Adrenal gland (tissue), 9 donors: ENCODE measurements at regions not wholly inside any gene's neighbourhood (a gene's known extent, or its start where the extent isn't known, plus 50 kb on each side); places are given as distances from the start of the nearest gene placed in this dataset.
A peak's percentile ranks its signal among the peaks of the same experiment; 100 is the strongest.

Experiments used
- DNase-seq, 7 donors: peaks; one replicate each; pipeline ENCODE4 v3.0.0-alpha.2; 2019 to 2020
- H3K27ac ChIP-seq, 5 donors: fragments of 200-600 bp; sonication (generic) in 4 of 5; 1 replicate in 3 of 5; 2 replicates in 2 of 5; pipeline versions ENCODE4 v1.5.1 to v1.8.0; 2016 to 2020; ENCODE audit warnings: mild to moderate bottlenecking in 1 of 5
- H3K27me3 ChIP-seq: fragments of 200-600 bp; 2 replicates; pipeline ENCODE4 v1.8.0; 2021
- H3K36me3 ChIP-seq, 2 donors: fragments of 200-600 bp; replicated peaks in 1 of 2; 1 replicate in 1 of 2; 2 replicates in 1 of 2; pipeline versions ENCODE4 v1.5.1 to v1.8.0; 2018 to 2022
- H3K4me1 ChIP-seq, 2 donors: fragments of 200-600 bp; replicated peaks in 1 of 2; 1 replicate in 1 of 2; 2 replicates in 1 of 2; pipeline versions ENCODE4 v1.5.1 to v1.8.0; 2018 to 2021
- H3K4me3 ChIP-seq, 4 donors: fragments of 200-600 bp; sonication (generic) in 3 of 4; one replicate each; pipeline ENCODE4 v1.5.1; 2016 to 2018
- H3K9me3 ChIP-seq, 3 donors: fragments of 200-600 bp; sonication (generic) in 1 of 3; replicated peaks in 1 of 3; 1 replicate in 2 of 3; 2 replicates in 1 of 3; pipeline versions ENCODE4 v1.5.1 to v1.8.0; 2016 to 2021
- CTCF ChIP-seq, 6 experiments: fragments of 450-650 bp in 4 of 6; fragments of 200-600 bp in 2 of 6; sonication (generic) in 1 of 6; IDR thresholded peaks; 1 replicate in 5 of 6; 2 replicates in 1 of 6; pipeline versions ENCODE4 v1.5.1 to v1.8.0; 2016 to 2021; ENCODE audit warnings: antibody characterized with exemption in 6 of 6, mild to moderate bottlenecking in 2 of 6, moderate library complexity in 1 of 6
- POLR2A ChIP-seq, 2 donors: fragments of 450-650 bp; IDR thresholded peaks; one replicate each; pipeline ENCODE4 v1.6.1; 2017; ENCODE audit warnings: antibody characterized with exemption in 2 of 2, mild to moderate bottlenecking in 2 of 2, moderate library complexity in 1 of 2
- WGBS, 4 donors: extraction: QIAGEN DNeasy Blood & Tissue Kit in 2 of 4; methylation state at CpG; one replicate each; pipeline versions ENCODE4 v1.1.5 to v1.1.7; 2013 to 2017; 5-methylcytosine and 5-hydroxymethylcytosine counted together
- intact Hi-C, 2 donors: fragments of 100-400 bp; cut with DNase I; formaldehyde crosslinking; loops; one replicate each; pipeline versions ENCODE4 v1.14.1 to v1.15.0; 2022 to 2023
- donor health status: healthy with polysubstance abuse.
- donor health status: Bipolar disorder and iron deficiency.
- donor health status: DM: yes; HTN: yes; CAD: no.
- donor health status: DM: no; HTN: no; CAD: no.
- donor health status: DM: no; HTN: no; CAD: no.

- Histone ChIP-seq H3K4me3 (no peak overlapping the region), H3K27me3 (no peaks in the 10 kb centered on the region), H3K9me3 (no peaks in the 10 kb centered on the region), H3K4me1 (no peaks in the 10 kb centered on the region), H3K27ac (no peak overlapping the region), H3K36me3 (no peaks in the 10 kb centered on the region)
- TF ChIP-seq POLR2A (IDR thresholded peaks at IDR 0.05) (no peak), CTCF (IDR thresholded peaks at IDR 0.05) (no peak)
- DNase-seq: no peak
- WGBS, 4 donors: 75 to 89% (median 88%) methylated on average over 4 to 5 of the region's 5 CpGs
- intact Hi-C loops: no loop called here
Measured at GRCh38 chr2:128579825-128580224, 261.2 kb upstream of the HS6ST1 start.

- Histone ChIP-seq H3K36me3 (no peaks in the 10 kb centered on the region), H3K4me3 (no peak overlapping the region), H3K27ac (no peak overlapping the region), H3K4me1 (no peaks in the 10 kb centered on the region), H3K27me3 (no peaks in the 10 kb centered on the region), H3K9me3 (no peaks in the 10 kb centered on the region)
- 89 to 97% (median 95%) methylated on average over 4 to 6 of the region's 6 CpGs for WGBS, 4 donors
- TF ChIP-seq CTCF (IDR thresholded peaks at IDR 0.05) (no peak), POLR2A (IDR thresholded peaks at IDR 0.05) (no peak)
- intact Hi-C loops: no loop called here
- DNase-seq: peak in 1 of 7 donors; percentile 35
Measured at GRCh38 chr2:128580988-128581848, 262.6 kb upstream of the HS6ST1 start.

- peak in 1 of 7 donors; percentile 18 for DNase-seq
- no peak overlapping the region for H3K27ac ChIP-seq
- H3K9me3 ChIP-seq: no peaks in the 10 kb centered on the region
- no peaks in the 10 kb centered on the region for H3K27me3 ChIP-seq
- TF ChIP-seq CTCF (IDR thresholded peaks at IDR 0.05) (no peak), POLR2A (IDR thresholded peaks at IDR 0.05) (no peak)
- no peaks in the 10 kb centered on the region for H3K4me1 ChIP-seq
- intact Hi-C loops: no loop called here
- no peak overlapping the region for H3K4me3 ChIP-seq
- WGBS, 4 donors: 62 to 87% (median 84%) methylated on average over 2 of the region's 2 CpGs
- no peaks in the 10 kb centered on the region for H3K36me3 ChIP-seq
Measured at GRCh38 chr2:128581849-128582244, 263.2 kb upstream of the HS6ST1 start.

- Histone ChIP-seq H3K4me1 (no peaks in the 10 kb centered on the region), H3K27me3 (no peaks in the 10 kb centered on the region), H3K4me3 (no peak overlapping the region), H3K9me3 (no peaks in the 10 kb centered on the region), H3K27ac (no peak overlapping the region), H3K36me3 (no peaks in the 10 kb centered on the region)
- 73 to 81% (median 77%) methylated on average over 8 of the region's 8 CpGs for WGBS, 4 donors
- intact Hi-C loops: no loop called here
- DNase-seq: peak in 1 of 7 donors; percentile 20
- TF ChIP-seq POLR2A (IDR thresholded peaks at IDR 0.05): no peak
- no peak for TF ChIP-seq CTCF (IDR thresholded peaks at IDR 0.05)
Measured at GRCh38 chr2:128584296-128584890, 265.7 kb upstream of the HS6ST1 start.
